ENCODE measurements at regions not wholly inside any gene's neighbourhood (a gene's known extent, or its start where the extent isn't known, plus 50 kb on each side); places are given as distances from the start of the nearest gene placed in this dataset.
"Not testable (repeated sequence)": the region's sequence is repeated elsewhere in the genome, so short reads cannot be mapped to it uniquely, and the experiment has no call there.

- no peak for DNase-seq (ENCODE audit: extremely low read depth, low read depth)
- no peak for TF ChIP-seq CTCF (IDR thresholded peaks at IDR 0.05; ENCODE audit: low read depth, low read length)
Measured at GRCh38 chr1:114250683-114251572, 97.3 kb upstream of the SYT6 start.

- TF ChIP-seq CTCF (IDR thresholded peaks at IDR 0.05; ENCODE audit: low read depth, low read length): no peak
- DNase-seq (ENCODE audit: extremely low read depth, low read depth): no peak
Measured at GRCh38 chr1:114249691-114250090, 96.0 kb upstream of the SYT6 start.

- no peak for DNase-seq (ENCODE audit: extremely low read depth, low read depth)
- no peak for TF ChIP-seq CTCF (IDR thresholded peaks at IDR 0.05; ENCODE audit: low read depth, low read length)
Measured at GRCh38 chr1:114248162-114248561, 94.5 kb upstream of the SYT6 start.

- DNase-seq (ENCODE audit: extremely low read depth, low read depth): not testable (repeated sequence)
Measured at GRCh38 chr1:114242531-114243210, 89.0 kb upstream of the SYT6 start.

GRCh38 chr1:114238053-114238452 lies 84.4 kb upstream of the SYT6 start:
- TF ChIP-seq CTCF (IDR thresholded peaks at IDR 0.05; ENCODE audit: low read depth, low read length): no peak
- no peak for DNase-seq (ENCODE audit: extremely low read depth, low read depth)

- no peak for DNase-seq (ENCODE audit: extremely low read depth, low read depth)
- no peak for TF ChIP-seq CTCF (IDR thresholded peaks at IDR 0.05; ENCODE audit: low read depth, low read length)
Measured at GRCh38 chr1:114236517-114236916, 82.8 kb upstream of the SYT6 start.

- no peak for TF ChIP-seq CTCF (IDR thresholded peaks at IDR 0.05; ENCODE audit: low read depth, low read length)
- DNase-seq (ENCODE audit: extremely low read depth, low read depth): no peak
Measured at GRCh38 chr1:114235960-114236359, 82.3 kb upstream of the SYT6 start.
